HPDE6-E6E7 (cell line): ENCODE measurements at regions not wholly inside any gene's neighbourhood (a gene's known extent, or its start where the extent isn't known, plus 50 kb on each side); places are given as distances from the start of the nearest gene placed in this dataset.
"Not testable (repeated sequence)": the region's sequence is repeated elsewhere in the genome, so short reads cannot be mapped to it uniquely, and the experiment has no call there.

Source experiments
- DNase-seq: peaks from one replicate; pipeline ENCODE4 v3.0.0; 2011; ENCODE audit warnings: missing footprints; ENCODE audit errors: extremely low spot score

- DNase-seq = no peak
Observed at GRCh38 chr2:236988690-236989624, 96.7 kb upstream of the COPS8 start.

GRCh38 chr2:236990552-236990951 is 95.1 kb upstream of the COPS8 start:
- no peak for DNase-seq

GRCh38 chr2:236991874-236992273 is 93.8 kb upstream of the COPS8 start:
- no peak for DNase-seq

GRCh38 chr2:236993286-236993685 is 92.4 kb upstream of the COPS8 start:
- DNase-seq = no peak

- no peak for DNase-seq
Observed at GRCh38 chr2:236994361-236994760, 91.3 kb upstream of the COPS8 start.

- no peak for DNase-seq
Observed at GRCh38 chr2:236997069-236997715, 88.5 kb upstream of the COPS8 start.

GRCh38 chr2:236998236-236998635 is 87.5 kb upstream of the COPS8 start:
- DNase-seq = peak; percentile 17

DNA sequence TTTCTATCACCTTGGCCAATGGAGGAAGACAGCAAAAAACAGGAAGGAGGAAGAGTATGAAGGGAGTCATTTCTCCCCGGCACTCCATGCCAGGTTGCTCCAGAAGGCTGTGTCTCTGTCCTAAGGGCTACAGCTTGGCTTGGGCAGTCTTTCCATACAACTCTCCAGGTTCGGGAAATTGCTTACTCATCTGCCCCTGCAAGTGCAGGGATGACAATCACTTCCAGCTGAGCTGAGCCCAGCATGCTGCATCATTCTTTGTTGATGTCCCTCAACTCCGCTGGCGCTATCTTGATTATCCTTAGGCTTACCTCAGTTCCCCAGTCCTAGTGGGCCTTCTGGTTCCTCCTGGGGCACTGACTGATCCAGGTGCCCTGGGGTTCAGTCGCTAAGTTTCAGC is 86.9 kb upstream of the COPS8 start:
- no peak for DNase-seq

- DNase-seq = no peak
Observed at GRCh38 chr2:237000481-237000880, 85.2 kb upstream of the COPS8 start.

DNA sequence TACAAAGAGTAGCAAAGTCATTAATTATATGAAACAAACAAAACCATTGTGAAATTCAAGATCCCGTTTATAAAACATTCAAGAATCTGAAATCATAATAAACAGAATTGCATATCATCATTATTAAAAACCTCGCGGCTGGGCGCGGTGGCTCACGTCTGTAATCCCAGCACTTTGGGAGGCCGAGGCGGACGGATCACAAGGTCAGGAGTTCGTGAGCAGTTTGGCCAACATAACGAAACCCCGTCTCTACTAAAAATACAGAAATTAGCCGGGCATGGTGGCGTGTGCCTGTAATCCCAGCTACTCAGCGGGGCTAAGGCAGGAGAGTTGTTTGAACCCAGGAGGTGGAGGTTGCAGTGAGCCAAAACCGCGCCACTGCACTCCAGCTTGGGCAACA is 80.3 kb upstream of the COPS8 start:
- not testable (repeated sequence) for DNase-seq

DNA sequence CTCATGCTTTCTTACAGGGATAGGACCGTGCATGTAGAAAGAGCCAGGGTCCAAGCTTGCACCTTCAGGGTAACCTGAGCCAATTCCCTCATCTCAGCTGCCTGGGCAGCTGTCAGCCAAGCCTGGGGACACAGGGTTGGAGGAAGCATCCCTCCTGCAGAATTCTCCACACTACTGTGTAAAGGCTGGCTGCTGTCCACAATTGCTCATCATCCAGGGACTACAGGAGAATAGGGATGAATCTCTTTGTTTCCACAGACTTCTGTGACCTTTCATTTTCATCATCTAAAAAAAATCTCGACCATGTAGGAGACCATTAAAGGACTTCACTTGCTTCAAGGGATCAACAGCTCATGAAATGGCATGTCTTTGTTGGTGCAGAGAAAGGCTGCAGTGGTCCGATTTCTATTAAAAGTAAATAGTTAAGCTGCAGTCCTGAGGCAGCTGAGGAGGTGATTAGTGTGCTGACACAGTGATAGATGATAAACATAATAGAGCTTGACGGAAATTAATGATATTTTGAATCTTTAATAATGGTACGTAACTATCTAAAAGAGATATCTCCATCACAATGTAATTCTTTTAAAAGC is 74.4 kb upstream of the COPS8 start:
- DNase-seq = no peak

DNA sequence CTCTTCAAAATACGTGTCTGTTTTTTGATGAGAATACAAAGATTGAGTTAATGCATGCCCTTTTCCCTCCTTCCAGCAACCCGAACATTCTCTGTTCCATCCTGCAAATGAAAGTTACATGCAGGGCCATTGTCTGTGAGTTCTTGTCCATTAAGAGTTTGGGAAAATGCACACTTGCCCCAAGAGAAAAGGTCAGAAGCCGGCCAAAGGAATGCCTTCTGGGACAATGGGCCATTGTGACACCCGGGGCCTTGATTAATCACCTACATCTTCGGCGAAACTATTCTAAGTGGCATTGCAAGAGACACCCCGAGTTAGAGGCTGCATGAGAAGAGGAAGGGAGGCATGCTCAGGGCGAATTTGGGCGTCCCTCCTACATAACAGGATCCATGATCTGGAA is 73.7 kb upstream of the COPS8 start:
- no peak for DNase-seq

DNA sequence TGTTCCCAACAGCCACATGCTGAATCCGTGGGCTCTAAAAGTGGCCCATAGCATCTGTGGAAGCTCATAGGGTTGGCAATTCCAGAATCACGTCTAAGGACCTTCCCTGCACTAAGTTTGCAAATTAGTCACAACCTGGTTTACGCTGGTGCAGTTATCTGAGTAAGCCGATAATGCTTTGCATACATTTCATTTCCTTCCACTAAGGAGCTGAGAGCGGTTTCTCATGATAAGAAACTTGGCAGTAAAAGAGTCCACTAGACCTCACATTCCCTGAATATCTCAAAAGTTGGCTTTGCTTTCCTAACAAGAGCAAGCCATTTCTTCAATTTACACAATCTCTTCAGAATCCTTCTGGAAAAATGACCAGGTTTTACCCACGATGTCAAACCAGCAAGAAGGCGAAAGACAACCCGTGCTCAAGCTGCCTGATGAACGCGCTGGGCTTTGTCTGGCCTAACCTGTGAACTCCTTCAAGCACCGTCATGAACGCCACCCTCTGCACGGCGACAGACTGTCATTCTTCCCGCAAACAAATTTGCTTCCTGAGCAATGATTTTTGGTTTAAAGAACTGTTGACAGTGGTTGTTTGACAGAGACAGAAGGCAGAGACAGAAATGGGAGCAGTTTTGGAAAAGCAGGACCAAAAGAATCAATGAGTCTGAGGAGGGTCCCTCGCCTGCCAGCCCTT is 73.0 kb upstream of the COPS8 start:
- DNase-seq = no peak

GRCh38 chr2:237016121-237016915 is 69.4 kb upstream of the COPS8 start:
- no peak for DNase-seq

GRCh38 chr2:237020090-237020489 is 65.6 kb upstream of the COPS8 start:
- DNase-seq = no peak

DNA sequence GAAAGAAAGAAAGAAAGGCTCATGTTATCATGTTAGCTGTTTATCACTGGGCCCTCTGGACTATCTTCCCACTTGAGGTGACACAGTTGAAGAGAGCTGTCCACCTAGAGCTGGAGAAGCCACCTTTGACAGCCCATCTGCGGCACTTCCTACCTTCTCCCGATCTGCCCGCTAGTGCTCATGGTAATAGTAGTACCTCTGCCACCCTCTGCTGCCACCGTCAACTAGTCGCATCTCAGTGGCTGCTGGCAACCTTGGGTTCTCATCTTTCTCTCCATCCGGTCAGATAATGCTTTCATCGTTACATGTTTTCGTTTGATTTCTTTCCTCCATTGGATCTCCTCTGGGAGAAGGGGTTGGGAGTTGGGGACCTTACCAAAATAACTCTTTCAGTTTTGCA is 63.2 kb upstream of the COPS8 start:
- DNase-seq = no peak

DNA sequence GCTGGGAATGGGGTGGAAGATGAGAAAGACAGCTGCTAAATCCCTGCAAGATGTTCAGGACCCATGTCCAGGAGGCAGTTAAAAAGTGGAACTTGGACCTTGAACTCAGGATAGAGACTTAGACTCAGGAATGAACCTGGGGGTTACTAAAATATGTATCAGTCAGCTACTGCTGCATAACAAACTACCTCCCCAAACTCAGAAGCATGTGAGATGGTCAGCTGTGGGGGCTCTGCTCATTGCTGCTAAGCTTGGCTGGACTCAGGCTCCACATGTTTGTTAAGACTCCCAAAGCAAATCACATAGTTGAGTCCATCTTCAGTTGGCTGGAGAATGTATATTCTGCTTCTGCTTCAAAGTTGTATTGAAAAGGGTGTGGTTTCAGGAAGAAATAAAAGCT is 61.4 kb upstream of the COPS8 start:
- no peak for DNase-seq

DNA sequence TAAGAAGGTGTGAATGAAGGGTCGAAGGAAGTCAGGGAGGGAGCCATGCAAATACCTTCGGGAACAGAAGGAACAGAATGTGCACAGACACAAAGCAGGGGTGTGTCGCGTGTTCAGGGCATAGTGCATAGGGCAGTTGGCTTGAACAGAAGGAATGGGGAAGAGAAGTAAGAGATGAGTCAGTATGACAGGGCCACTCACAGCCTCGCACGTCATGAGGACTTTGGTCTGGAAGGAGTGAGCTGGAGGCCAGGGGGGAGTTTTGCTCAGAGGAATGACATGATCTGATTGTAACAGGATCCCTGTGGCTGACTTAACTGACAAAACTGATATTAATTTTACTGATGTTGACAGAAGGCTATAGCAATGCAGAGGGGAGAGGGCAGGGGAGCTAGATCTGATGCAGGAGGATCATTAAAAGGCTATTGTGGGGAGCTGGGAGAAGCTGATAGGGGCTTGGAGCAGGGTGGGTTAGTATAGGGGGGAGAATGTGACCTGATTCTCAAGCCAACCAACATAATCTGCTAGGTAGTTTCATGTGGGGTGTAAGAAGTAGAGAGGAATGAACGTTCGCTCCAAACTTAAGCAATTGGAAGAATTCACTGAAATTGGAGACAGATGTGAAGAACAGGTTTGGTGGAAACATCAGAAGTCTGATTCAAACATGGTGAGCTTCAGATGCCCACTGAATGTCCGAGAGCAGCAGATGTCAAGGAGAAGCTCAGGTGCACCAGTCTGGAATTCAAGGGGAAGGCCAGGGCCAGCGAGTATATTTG is 60.4 kb upstream of the COPS8 start:
- peak; percentile 89 for DNase-seq

GRCh38 chr2:237026981-237027711 is 58.5 kb upstream of the COPS8 start:
- peak; percentile 58 for DNase-seq

DNA sequence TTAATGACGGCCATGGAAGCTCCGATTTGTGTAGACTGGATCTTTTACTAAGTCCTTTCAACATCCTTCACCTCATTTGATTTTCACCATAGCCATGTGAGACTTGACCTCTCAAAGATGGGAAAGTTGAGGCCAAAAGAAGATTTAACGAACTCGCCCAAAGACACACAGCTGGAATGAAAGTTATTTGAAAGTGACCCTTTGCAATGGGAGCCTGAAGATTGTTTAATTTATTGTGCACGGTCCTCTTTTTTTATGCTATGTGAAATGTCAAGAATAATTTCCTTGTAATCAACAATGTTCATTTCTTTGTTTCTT is 58.0 kb upstream of the COPS8 start:
- DNase-seq = no peak
